Activated B cell treated with CpG ODN at 0.5 μM for 24 hours (primary cell): ENCODE measurements at regions not wholly inside any gene's neighbourhood (a gene's known extent, or its start where the extent isn't known, plus 50 kb on each side); places are given as distances from the start of the nearest gene placed in this dataset.

Source experiments
- ATAC-seq: fragments of 200-7000 bp; cut with Tn5 transposase; one replicate; pipeline ENCODE4 v1.10.0; 2021; ENCODE audit warnings: low read depth, mild to moderate bottlenecking, moderate library complexity
- CTCF ChIA-PET: fragments of 350-600 bp; sonication (Branson Sonifier 250); formaldehyde crosslinking; loops from one replicate; lab custom pipeline; 2021; ENCODE audit warnings: antibody characterized with exemption; lab: Charles Lee
- POLR2A ChIA-PET: fragments of 350-600 bp; sonication (Branson Sonifier 250); formaldehyde crosslinking; loops from one replicate; lab custom pipeline; 2021; ENCODE audit warnings: antibody characterized with exemption; lab: Charles Lee
- DNase-seq: peaks from one replicate; pipeline ENCODE4 v3.0.0; 2022
- H3K27ac Mint-ChIP-seq: one replicate; pipeline ENCODE4 v1.8.0; 2020; ENCODE audit warnings: mixed read lengths
- H3K27me3 Mint-ChIP-seq: one replicate; pipeline ENCODE4 v1.8.0; 2021; ENCODE audit warnings: mixed read lengths
- H3K36me3 Mint-ChIP-seq: one replicate; pipeline ENCODE4 v1.8.0; 2021; ENCODE audit warnings: low read depth, mixed read lengths
- H3K4me1 Mint-ChIP-seq: one replicate; pipeline ENCODE4 v1.8.0; 2021; ENCODE audit warnings: mixed read lengths
- H3K4me3 Mint-ChIP-seq: one replicate; pipeline ENCODE4 v1.8.0; 2020; ENCODE audit warnings: mild to moderate bottlenecking, mixed read lengths
- H3K9me3 Mint-ChIP-seq: one replicate; pipeline ENCODE4 v1.8.0; 2020; ENCODE audit warnings: mixed read lengths
- intact Hi-C: fragments of 100-400 bp; cut with micrococcal nuclease; formaldehyde crosslinking; loops from one replicate; pipeline ENCODE4 v1.15.1; 2024
- TF ChIP-seq, protein P1 (sequence below): fragments of 200-600 bp; IDR thresholded peaks from one replicate; pipeline ENCODE4 v1.8.0; 2022; ENCODE audit warnings: antibody characterized with exemption, mild to moderate bottlenecking

DNA sequence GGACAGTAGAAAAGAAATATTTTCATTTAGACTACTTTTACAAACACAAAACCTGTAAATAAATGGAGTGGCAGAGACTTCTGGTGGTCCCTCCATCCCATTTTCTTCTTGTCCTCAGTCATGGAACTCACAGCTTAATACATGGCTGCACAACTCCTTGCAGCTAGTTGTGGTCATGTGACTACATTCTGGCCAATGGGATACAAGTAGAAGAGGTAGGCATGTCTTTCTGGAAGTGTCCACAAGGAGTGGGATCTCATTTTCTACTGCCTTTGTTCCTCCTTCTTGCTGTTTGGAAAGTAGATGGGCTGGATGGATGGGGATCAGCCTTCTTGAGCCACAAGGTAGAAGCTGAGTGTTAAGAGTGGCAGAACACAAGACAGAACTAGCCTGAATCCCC, 555.8 kb downstream of the SATB2 start:
- Mint-ChIP-seq H3K9me3 (peaks cover 6% of the 10 kb centered on the region), H3K36me3 (no peaks in the 10 kb centered on the region), H3K4me1 (no peaks in the 10 kb centered on the region), H3K27ac (no peak overlapping the region), H3K27me3 (no peaks in the 10 kb centered on the region), H3K4me3 (no peak overlapping the region)
- TF ChIP-seq, protein P1, sequence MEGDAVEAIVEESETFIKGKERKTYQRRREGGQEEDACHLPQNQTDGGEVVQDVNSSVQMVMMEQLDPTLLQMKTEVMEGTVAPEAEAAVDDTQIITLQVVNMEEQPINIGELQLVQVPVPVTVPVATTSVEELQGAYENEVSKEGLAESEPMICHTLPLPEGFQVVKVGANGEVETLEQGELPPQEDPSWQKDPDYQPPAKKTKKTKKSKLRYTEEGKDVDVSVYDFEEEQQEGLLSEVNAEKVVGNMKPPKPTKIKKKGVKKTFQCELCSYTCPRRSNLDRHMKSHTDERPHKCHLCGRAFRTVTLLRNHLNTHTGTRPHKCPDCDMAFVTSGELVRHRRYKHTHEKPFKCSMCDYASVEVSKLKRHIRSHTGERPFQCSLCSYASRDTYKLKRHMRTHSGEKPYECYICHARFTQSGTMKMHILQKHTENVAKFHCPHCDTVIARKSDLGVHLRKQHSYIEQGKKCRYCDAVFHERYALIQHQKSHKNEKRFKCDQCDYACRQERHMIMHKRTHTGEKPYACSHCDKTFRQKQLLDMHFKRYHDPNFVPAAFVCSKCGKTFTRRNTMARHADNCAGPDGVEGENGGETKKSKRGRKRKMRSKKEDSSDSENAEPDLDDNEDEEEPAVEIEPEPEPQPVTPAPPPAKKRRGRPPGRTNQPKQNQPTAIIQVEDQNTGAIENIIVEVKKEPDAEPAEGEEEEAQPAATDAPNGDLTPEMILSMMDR = no peak
- ChIA-PET CTCF (no interaction called here), POLR2A (no interaction called here)
- DNase-seq (no peak), ATAC-seq (no peak)
- intact Hi-C loops = no loop called here

- ChIA-PET CTCF (no interaction called here), POLR2A (no interaction called here)
- ATAC-seq (no peak), DNase-seq (no peak)
- peaks cover 5% of the 10 kb centered on the region for H3K9me3 Mint-ChIP-seq
- TF ChIP-seq, protein P1 = no peak
- H3K27ac Mint-ChIP-seq = no peak overlapping the region
- no peaks in the 10 kb centered on the region for H3K4me1 Mint-ChIP-seq
- no peaks in the 10 kb centered on the region for H3K27me3 Mint-ChIP-seq
- no peak overlapping the region for H3K4me3 Mint-ChIP-seq
- no peaks in the 10 kb centered on the region for H3K36me3 Mint-ChIP-seq
- intact Hi-C loops = no loop called here
Measured at GRCh38 chr2:198900141-198900540, 557.6 kb downstream of the SATB2 start.

- no peak overlapping the region for H3K4me3 Mint-ChIP-seq
- ATAC-seq (no peak), DNase-seq (no peak)
- ChIA-PET POLR2A (no interaction called here), CTCF (no interaction called here)
- no peaks in the 10 kb centered on the region for H3K9me3 Mint-ChIP-seq
- TF ChIP-seq, protein P1 = no peak
- H3K4me1 Mint-ChIP-seq = no peaks in the 10 kb centered on the region
- intact Hi-C loops = no loop called here
- H3K36me3 Mint-ChIP-seq = no peaks in the 10 kb centered on the region
- H3K27ac Mint-ChIP-seq = no peak overlapping the region
- no peaks in the 10 kb centered on the region for H3K27me3 Mint-ChIP-seq
Measured at GRCh38 chr2:198890490-198890889, 567.2 kb downstream of the SATB2 start.

GRCh38 chr2:198883604-198884003, 574.1 kb downstream of the SATB2 start:
- DNase-seq (no peak), ATAC-seq (no peak)
- Mint-ChIP-seq H3K9me3 (no peaks in the 10 kb centered on the region), H3K36me3 (no peaks in the 10 kb centered on the region), H3K27me3 (no peaks in the 10 kb centered on the region), H3K27ac (no peak overlapping the region), H3K4me1 (no peaks in the 10 kb centered on the region), H3K4me3 (no peak overlapping the region)
- intact Hi-C loops = no loop called here
- TF ChIP-seq, protein P1 = no peak
- POLR2A ChIA-PET = no interaction called here
- CTCF ChIA-PET = no interaction called here

DNA sequence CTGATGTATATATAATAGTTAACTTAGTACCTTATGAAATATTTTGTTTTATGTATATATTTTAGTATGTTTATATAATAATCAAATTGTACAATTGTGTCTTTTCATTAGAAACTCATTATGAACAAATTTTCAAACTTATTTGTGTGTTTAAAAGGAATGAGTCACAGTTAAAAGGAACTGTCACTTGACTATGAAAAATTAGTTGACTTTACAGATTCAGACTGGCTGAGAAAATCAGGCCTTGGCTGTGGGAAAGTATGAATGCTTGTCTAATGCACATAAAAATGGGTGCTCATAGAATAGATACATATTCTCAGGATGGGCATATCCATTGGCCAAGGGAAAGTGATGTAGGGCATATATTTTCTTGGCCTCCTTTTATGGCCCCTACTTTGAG, 576.8 kb downstream of the SATB2 start:
- ATAC-seq (no peak), DNase-seq (no peak)
- POLR2A ChIA-PET = no interaction called here
- H3K4me1 Mint-ChIP-seq = no peaks in the 10 kb centered on the region
- CTCF ChIA-PET = no interaction called here
- no peaks in the 10 kb centered on the region for H3K36me3 Mint-ChIP-seq
- TF ChIP-seq, protein P1 = no peak
- H3K27ac Mint-ChIP-seq = no peak overlapping the region
- no peaks in the 10 kb centered on the region for H3K9me3 Mint-ChIP-seq
- no peak overlapping the region for H3K4me3 Mint-ChIP-seq
- intact Hi-C loops = no loop called here
- no peaks in the 10 kb centered on the region for H3K27me3 Mint-ChIP-seq
